ENCODE measurements at regions not wholly inside any gene's neighbourhood (a gene's known extent, or its start where the extent isn't known, plus 50 kb on each side); places are given as distances from the start of the nearest gene placed in this dataset.

GRCh38 chr5:58149345-58149744 is 310.5 kb downstream of the PLK2 start:
- TF ChIP-seq CTCF (IDR thresholded peaks at IDR 0.05) (no peak), POLR2A (IDR thresholded peaks at IDR 0.05) (no peak)

Data from lower leg skin (tissue), 3 donors.